Progenitor cell of endocrine pancreas (in vitro differentiated cells): ENCODE measurements at regions not wholly inside any gene's neighbourhood (a gene's known extent, or its start where the extent isn't known, plus 50 kb on each side); places are given as distances from the start of the nearest gene placed in this dataset.
A peak's percentile ranks its signal among the peaks of the same experiment; 100 is the strongest.

Experiments
- DNase-seq: peaks from one replicate; pipeline ENCODE4 v3.0.0; 2021; ENCODE audit warnings: low spot score; ENCODE audit not compliant: unreplicated experiment
- H3K27ac Mint-ChIP-seq: 2 replicates; pipeline ENCODE4 v1.8.0; 2021; ENCODE audit warnings: mild to moderate bottlenecking, moderate library complexity, mixed read lengths
- H3K27me3 Mint-ChIP-seq: 2 replicates; pipeline ENCODE4 v1.8.0; 2021; ENCODE audit warnings: mixed read lengths
- H3K36me3 Mint-ChIP-seq: 2 replicates; pipeline ENCODE4 v1.8.0; 2022; ENCODE audit warnings: mixed read lengths; ENCODE audit not compliant: insufficient read depth
- H3K4me1 Mint-ChIP-seq: 2 replicates; pipeline ENCODE4 v1.8.0; 2021; ENCODE audit warnings: low read depth, mixed read lengths
- H3K4me3 Mint-ChIP-seq: 2 replicates; pipeline ENCODE4 v1.8.0; 2021; ENCODE audit warnings: low read depth, mild to moderate bottlenecking, moderate library complexity, mixed read lengths
- H3K9me3 Mint-ChIP-seq: 2 replicates; pipeline ENCODE4 v1.8.0; 2021; ENCODE audit warnings: low read depth, mixed read lengths
- CTCF ChIP-seq: fragments of 200-600 bp; sonication (generic); IDR thresholded peaks from one replicate; pipeline ENCODE4 v1.5.0; 2021; ENCODE audit warnings: antibody characterized with exemption, mild to moderate bottlenecking; ENCODE audit not compliant: unreplicated experiment

- Mint-ChIP-seq H3K36me3 (no peaks in the 10 kb centered on the region), H3K9me3 (no peaks in the 10 kb centered on the region), H3K4me3 (no peak overlapping the region), H3K27me3 (no peaks in the 10 kb centered on the region), H3K4me1 (peaks cover 26% of the 10 kb centered on the region), H3K27ac (peak overlapping the region; percentile 70)
- DNase-seq: no peak
- no peak for TF ChIP-seq CTCF
Observed at GRCh38 chr3:124597273-124597672, 133.0 kb upstream of the UMPS start.

- no peaks in the 10 kb centered on the region for H3K36me3 Mint-ChIP-seq
- no peak overlapping the region for H3K27ac Mint-ChIP-seq
- H3K9me3 Mint-ChIP-seq: no peaks in the 10 kb centered on the region
Observed at GRCh38 chr3:124597979-124598378, 132.3 kb upstream of the UMPS start.

GRCh38 chr3:124599147-124599765, 131.0 kb upstream of the UMPS start:
- DNase-seq: no peak
- Mint-ChIP-seq H3K27me3 (no peaks in the 10 kb centered on the region), H3K27ac (no peak overlapping the region), H3K4me3 (no peak overlapping the region), H3K9me3 (no peaks in the 10 kb centered on the region), H3K36me3 (no peaks in the 10 kb centered on the region), H3K4me1 (peaks cover 14% of the 10 kb centered on the region)
- TF ChIP-seq CTCF: no peak

More at GRCh38 chr3:124597979-124598378, 132.3 kb upstream of the UMPS start:
- Mint-ChIP-seq H3K4me3 (no peak overlapping the region), H3K27me3 (no peaks in the 10 kb centered on the region), H3K4me1 (peaks cover 22% of the 10 kb centered on the region)
- no peak for DNase-seq
- no peak for TF ChIP-seq CTCF

- no peaks in the 10 kb centered on the region for H3K27me3 Mint-ChIP-seq
- H3K27ac Mint-ChIP-seq: no peak overlapping the region
- H3K9me3 Mint-ChIP-seq: no peaks in the 10 kb centered on the region
- TF ChIP-seq CTCF: no peak
- H3K4me3 Mint-ChIP-seq: no peak overlapping the region
- no peaks in the 10 kb centered on the region for H3K36me3 Mint-ChIP-seq
- peaks cover 12% of the 10 kb centered on the region for H3K4me1 Mint-ChIP-seq
- DNase-seq: no peak
Observed at GRCh38 chr3:124599779-124600693, 130.2 kb upstream of the UMPS start.

GRCh38 chr3:124600765-124601164, 129.5 kb upstream of the UMPS start:
- Mint-ChIP-seq H3K4me1 (peaks cover 7% of the 10 kb centered on the region), H3K27me3 (no peaks in the 10 kb centered on the region), H3K36me3 (no peaks in the 10 kb centered on the region), H3K4me3 (no peak overlapping the region), H3K9me3 (no peaks in the 10 kb centered on the region), H3K27ac (no peak overlapping the region)
- DNase-seq: no peak
- no peak for TF ChIP-seq CTCF
